ENCODE measurements at regions not wholly inside any gene's neighbourhood (a gene's known extent, or its start where the extent isn't known, plus 50 kb on each side); places are given as distances from the start of the nearest gene placed in this dataset.

DNA sequence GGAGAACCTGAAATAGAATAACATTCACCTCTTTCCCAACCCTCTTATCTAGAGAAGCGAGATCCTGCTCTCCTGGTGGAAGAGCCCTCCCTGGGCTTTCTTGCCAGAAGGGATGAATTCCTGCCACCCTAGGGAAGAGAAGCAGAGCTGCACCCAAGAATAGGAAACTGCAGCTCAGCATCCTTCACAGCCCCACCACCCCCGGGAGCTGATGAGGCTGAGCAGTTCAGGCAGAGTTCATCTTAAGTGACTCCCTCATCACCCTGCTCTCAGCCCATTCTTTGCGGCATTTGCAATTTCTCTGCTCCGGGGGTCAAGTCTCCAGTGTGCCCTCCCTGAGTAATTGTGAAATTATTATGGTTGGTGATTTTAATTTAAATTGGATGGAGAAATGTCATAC, 514.9 kb downstream of the BUD13 start:
- DNase-seq (ENCODE audit: low spot score) = no peak

- peak; percentile 4 for DNase-seq (ENCODE audit: low spot score)
These were observed 515.7 kb downstream of the BUD13 start for GRCh38 chr11:116257092-116257491.

- DNase-seq (ENCODE audit: low spot score) = no peak
These were observed 516.6 kb downstream of the BUD13 start for GRCh38 chr11:116256215-116256614.

- DNase-seq (ENCODE audit: low spot score) = no peak
These were observed 517.4 kb downstream of the BUD13 start for GRCh38 chr11:116255321-116255953.

- no peak for DNase-seq (ENCODE audit: low spot score)
These were observed 522.6 kb downstream of the BUD13 start for GRCh38 chr11:116250155-116250554.

GRCh38 chr11:116249561-116249960, 523.2 kb downstream of the BUD13 start:
- peak; percentile 22 for DNase-seq (ENCODE audit: low spot score)

DNA sequence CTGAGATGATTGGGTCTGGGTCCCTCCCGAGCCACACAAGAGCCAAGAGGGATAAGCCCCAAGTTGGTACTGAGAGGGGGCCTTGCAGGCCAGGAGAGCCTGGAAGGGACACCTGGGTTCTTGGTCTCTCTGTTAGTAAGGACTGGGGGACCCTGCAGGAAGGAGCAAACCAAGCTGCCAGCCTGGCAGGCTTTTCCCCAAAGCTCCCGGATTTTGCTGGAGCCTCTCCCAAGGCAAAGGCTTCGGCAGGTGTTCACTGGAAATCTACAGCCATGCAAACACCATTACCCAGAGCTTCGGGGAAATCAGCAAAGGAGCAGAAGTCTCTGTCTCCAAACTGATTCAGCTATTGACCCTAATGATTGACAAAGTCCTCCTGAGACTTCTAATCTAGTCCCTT, 527.9 kb downstream of the BUD13 start:
- no peak for DNase-seq (ENCODE audit: low spot score)

- no peak for DNase-seq (ENCODE audit: low spot score)
These were observed 528.3 kb downstream of the BUD13 start for GRCh38 chr11:116244439-116244838.

DNA sequence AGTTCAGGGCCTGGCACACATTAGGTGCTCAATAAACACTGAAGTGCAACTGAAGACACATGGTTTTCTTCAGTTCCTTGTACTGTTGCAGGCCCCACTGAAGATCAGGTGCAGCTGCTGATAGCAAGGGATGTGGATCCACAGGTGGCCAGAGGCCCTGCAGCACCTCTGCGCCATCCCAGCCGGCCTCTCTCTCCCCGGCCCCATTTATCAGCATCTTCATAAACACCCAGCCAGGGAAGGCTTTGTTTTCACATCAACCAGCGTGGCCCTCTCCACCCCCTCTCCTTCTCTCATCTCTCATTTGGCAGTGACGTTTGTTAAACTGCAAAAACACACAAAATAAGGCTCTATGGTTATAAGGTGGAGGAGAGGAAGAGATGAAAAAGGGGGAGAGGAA, 528.8 kb downstream of the BUD13 start:
- DNase-seq (ENCODE audit: low spot score) = no peak

GRCh38 chr11:116242006-116242405, 530.8 kb downstream of the BUD13 start:
- DNase-seq (ENCODE audit: low spot score) = no peak

- DNase-seq (ENCODE audit: low spot score) = no peak
These were observed 532.1 kb downstream of the BUD13 start for GRCh38 chr11:116240710-116241109.

GRCh38 chr11:116239247-116239646, 533.5 kb downstream of the BUD13 start:
- DNase-seq (ENCODE audit: low spot score) = no peak

DNA sequence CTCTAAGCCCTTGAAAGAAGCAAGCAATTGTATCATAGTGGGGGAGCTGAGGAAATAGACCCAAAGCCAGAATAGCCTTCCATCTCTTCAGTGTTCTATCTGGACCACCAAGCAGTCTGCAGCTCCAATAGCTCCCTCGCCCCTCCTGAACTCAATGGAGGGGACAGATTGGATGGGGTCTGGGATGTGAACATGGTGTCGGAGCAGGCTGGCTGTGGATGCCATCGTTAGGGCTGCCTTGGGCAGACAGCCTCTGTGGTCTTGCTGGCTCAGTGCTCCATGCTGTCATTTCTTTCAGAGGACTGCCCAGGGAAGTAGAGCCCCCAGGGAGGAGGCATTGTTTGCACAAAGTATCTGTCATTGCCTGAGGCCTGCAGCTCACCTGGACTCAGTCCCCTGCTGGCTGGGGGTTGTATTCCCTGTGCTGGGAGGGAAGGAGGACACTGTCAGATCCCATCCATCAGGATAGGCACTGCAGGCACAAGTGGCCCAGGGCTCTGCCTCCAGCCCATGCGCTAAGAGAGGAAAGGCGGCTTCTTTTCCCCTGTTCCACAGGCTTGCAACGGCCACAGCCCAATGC, 537.7 kb downstream of the BUD13 start:
- DNase-seq (ENCODE audit: low spot score) = no peak

DNA sequence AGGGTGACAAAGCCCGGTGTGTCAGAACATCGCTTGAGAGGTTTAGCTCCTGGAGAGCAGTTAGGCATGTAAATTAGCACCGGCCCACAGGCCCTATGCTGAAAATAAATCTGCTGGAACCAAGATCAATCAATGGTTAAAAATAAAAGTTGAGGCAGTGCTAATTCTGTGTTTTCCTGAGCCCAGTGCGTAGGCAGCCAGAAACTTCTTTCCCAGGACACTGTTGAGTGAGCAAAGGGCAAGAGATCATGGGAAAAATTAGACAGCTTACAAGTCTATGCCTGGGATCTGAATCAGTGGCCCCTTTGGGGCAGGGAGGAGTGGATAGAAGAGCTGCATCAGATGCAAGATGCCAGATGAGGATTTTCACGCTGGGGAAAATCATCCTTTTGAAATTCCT, 539.2 kb downstream of the BUD13 start:
- no peak for DNase-seq (ENCODE audit: low spot score)

- no peak for DNase-seq (ENCODE audit: low spot score)
These were observed 540.4 kb downstream of the BUD13 start for GRCh38 chr11:116232364-116232828.

DNA sequence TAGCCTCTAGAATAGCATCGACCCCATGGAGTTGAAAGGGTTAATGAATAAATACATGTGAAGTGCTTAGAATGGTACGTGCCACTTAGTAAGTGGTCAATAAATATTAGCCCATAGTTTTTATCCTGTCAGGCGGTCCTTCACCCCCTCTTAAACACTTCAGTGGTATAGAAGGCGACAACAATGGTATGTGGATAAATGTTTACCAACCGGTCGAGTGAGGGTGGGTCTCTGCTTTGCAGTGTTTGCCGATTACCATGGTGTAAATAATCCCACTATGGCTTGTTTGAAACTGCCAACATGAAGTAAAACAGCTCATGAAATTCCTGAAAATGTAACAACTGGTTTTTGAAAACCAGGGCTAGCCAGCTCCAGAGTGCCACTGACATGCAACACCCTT, 541.2 kb downstream of the BUD13 start:
- DNase-seq (ENCODE audit: low spot score) = no peak

DNA sequence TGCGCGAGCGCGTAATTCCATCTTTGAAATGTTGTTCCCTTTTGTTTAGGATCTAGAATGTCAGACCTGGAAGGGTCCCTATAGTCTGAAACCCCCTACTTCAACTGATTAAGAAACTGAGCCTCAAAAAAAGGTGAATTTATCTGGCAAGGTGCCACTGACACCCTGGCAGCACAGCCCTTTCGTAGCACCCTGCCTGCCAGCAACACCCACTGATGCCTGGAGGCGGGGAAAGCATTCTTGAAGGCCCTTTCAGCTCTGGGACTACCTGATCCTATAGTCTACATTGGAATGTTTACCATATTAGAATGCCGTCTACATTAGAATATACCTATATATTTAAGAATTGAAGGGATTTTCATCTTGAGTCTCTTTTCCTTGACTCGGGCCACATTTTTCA, 542.3 kb downstream of the BUD13 start:
- no peak for DNase-seq (ENCODE audit: low spot score)

DNA sequence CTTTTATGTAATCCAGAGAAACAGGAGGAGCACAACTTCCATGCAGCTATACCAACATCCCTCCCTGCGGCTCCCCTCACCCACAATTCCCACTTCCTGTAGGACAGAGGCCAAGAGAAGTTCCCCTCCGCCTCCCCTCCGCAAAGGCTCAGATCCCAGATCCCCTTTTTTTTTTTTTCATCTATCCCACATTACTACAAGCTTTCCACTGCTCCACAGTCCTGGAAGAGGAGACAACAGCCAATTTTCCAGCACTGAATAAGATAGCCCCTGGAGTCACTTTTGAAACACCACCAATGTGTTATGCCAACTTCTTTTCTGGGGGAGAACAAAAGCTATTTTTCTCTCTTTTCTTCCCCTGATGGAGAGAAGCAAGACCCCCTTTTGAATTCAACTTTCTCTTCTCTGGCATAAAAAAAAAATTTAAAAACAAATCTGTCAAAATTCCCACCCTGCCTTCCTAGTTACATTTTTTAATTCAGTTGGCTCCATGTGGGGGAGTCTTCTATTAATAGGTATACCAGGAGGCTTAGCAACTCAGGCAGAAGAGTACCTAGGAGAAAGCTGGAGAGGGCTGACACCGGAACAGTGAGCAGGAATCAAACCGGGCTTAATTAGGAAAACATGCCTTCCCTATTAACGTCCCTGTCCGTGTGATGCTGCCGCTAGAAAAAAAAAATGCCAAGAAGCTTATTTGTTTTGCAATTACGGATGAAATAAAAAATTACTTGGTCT, 543.4 kb downstream of the BUD13 start:
- no peak for DNase-seq (ENCODE audit: low spot score)

- no peak for DNase-seq (ENCODE audit: low spot score)
These were observed 546.1 kb downstream of the BUD13 start for GRCh38 chr11:116226731-116227130.

- DNase-seq (ENCODE audit: low spot score) = no peak
These were observed 546.8 kb downstream of the BUD13 start for GRCh38 chr11:116225784-116226585.

DNA sequence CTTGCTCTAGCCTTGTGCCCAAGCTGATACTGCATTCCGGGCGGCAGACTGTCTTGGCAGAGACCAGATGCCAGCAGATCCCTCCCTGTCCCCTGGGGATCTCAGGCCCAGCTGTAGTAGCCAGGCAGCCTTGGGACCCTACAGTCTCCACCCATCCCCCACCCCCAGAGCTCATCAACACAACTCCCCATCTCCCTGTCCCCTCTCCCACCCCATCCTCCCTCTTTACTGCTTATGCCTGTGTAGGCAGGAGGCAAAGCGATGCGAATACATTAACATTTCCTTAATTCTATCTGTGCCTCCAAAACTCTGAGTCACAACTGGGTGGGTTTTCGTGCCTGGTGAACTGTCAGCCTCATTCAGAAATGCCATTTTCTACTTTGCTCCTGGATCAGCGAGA, 547.6 kb downstream of the BUD13 start:
- no peak for DNase-seq (ENCODE audit: low spot score)

DNA sequence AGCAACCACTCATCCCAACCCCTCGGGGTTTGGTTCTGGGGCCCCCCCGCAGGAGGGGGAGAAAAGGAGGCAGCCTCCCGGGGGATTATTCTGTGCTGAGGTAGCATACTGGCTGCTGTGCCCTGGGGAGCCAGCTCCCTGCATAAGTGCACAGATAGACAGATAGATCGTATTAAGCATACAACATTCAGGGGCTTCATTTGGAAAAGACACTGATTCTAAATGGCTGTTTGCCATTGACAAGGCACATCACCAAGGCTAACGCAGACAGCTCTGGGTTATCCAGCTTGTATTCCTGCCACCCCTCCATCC, 547.9 kb downstream of the BUD13 start:
- DNase-seq (ENCODE audit: low spot score) = no peak

Data from HT-29 (cell line).